Keratinocyte (primary cell): ENCODE measurements at regions not wholly inside any gene's neighbourhood (a gene's known extent, or its start where the extent isn't known, plus 50 kb on each side); places are given as distances from the start of the nearest gene placed in this dataset.

Source experiments
- DNase-seq: peaks from one replicate; pipeline ENCODE4 v3.0.0-alpha.2; 2011; ENCODE audit warnings: low read depth, missing footprints, low spot score
- FAIRE-seq: peaks from 2 replicates; lab custom pipeline; 2011; peaks lifted over from hg19 to GRCh38; lab: Jason Lieb, UNC
- H2AFZ ChIP-seq: 2 replicates; pipeline ENCODE4 v1.6.0; 2012; ENCODE audit warnings: low read length, control low read depth, inconsistent platforms; ENCODE audit not compliant: control insufficient read depth
- H3K27ac ChIP-seq: 2 replicates; pipeline ENCODE4 v1.5.1; 2011; ENCODE audit warnings: low read length; ENCODE audit not compliant: control insufficient read depth, insufficient read depth
- H3K27me3 ChIP-seq: 3 replicates; pipeline ENCODE4 v1.6.0; 2011; ENCODE audit warnings: low read length; ENCODE audit not compliant: control insufficient read depth, insufficient read depth; ENCODE audit errors: extremely low read depth
- H3K36me3 ChIP-seq, 2 experiments: 2 replicates in 1 of 2; 3 replicates in 1 of 2; pipeline ENCODE4 v1.5.1; 2011; ENCODE audit warnings: low read length in 2 of 2, mild to moderate bottlenecking in 1 of 2; ENCODE audit not compliant: control insufficient read depth in 2 of 2, insufficient read depth in 2 of 2; ENCODE audit errors: extremely low read depth in 1 of 2
- H3K4me1 ChIP-seq: 3 replicates; pipeline ENCODE4 v1.5.1; 2011; ENCODE audit warnings: low read length; ENCODE audit not compliant: control insufficient read depth, insufficient read depth; ENCODE audit errors: extremely low read depth
- H3K4me2 ChIP-seq: 3 replicates; pipeline ENCODE4 v1.6.0; 2011; ENCODE audit warnings: low read depth, low read length; ENCODE audit not compliant: control insufficient read depth, insufficient read depth; ENCODE audit errors: extremely low read depth
- H3K4me3 ChIP-seq, 3 experiments: fragments of 200-600 bp in 1 of 3; sonication (generic) in 1 of 3; 2 replicates in 2 of 3; 3 replicates in 1 of 3; pipeline ENCODE4 v1.5.1; 2011 to 2016; ENCODE audit warnings: low read length in 3 of 3, mild to moderate bottlenecking in 3 of 3, control low read depth in 2 of 3, inconsistent platforms in 1 of 3, low read depth in 1 of 3, mixed read lengths in 1 of 3, mixed run types in 1 of 3, moderate library complexity in 1 of 3; ENCODE audit not compliant: control insufficient read depth in 2 of 3, insufficient read depth in 2 of 3; ENCODE audit errors: extremely low read depth in 1 of 3
- H3K79me2 ChIP-seq: 2 replicates; pipeline ENCODE4 v1.6.0; 2012; ENCODE audit warnings: low read length; ENCODE audit not compliant: control insufficient read depth, insufficient read depth
- H3K9ac ChIP-seq: 3 replicates; pipeline ENCODE4 v1.6.0; 2011; ENCODE audit warnings: low read length; ENCODE audit not compliant: control insufficient read depth, insufficient read depth; ENCODE audit errors: extremely low read depth
- H3K9me1 ChIP-seq: 3 replicates; pipeline ENCODE4 v1.6.0; 2011; ENCODE audit warnings: low read length; ENCODE audit not compliant: control insufficient read depth, insufficient read depth; ENCODE audit errors: extremely low read depth
- H3K9me3 ChIP-seq: 2 replicates; pipeline ENCODE4 v1.5.1; 2012; ENCODE audit warnings: low read depth, low read length; ENCODE audit not compliant: control insufficient read depth
- H4K20me1 ChIP-seq: 3 replicates; pipeline ENCODE4 v1.6.0; 2011; ENCODE audit warnings: low read length; ENCODE audit not compliant: control insufficient read depth, insufficient read depth; ENCODE audit errors: extremely low read depth
- EZH2 ChIP-seq: IDR thresholded peaks from one replicate; pipeline ENCODE4 v1.6.1; 2012; ENCODE audit warnings: inconsistent platforms, mild to moderate bottlenecking, low read length, moderate library complexity
- dilution Hi-C: fragments of 300-500 bp; cut with MboI; formaldehyde crosslinking; loops from one replicate; pipeline ENCODE4 v1.7.0; 2020; ENCODE audit warnings: low sequenced_read_pairs; ENCODE audit not compliant: extremely low pct_ligation_motif_present
- TF ChIP-seq, protein P1 (sequence below), 3 experiments: IDR thresholded peaks in 1 of 3; conservative IDR thresholded peaks in 1 of 3; optimal IDR thresholded peaks in 1 of 3; 2 replicates in 2 of 3; 3 replicates in 1 of 3; pipeline versions ENCODE3 to v1.5.1; 2011; ENCODE audit warnings: low read length in 3 of 3, mild to moderate bottlenecking in 3 of 3, moderate library complexity in 2 of 3, control low read depth in 1 of 3, inconsistent platforms in 1 of 3; ENCODE audit not compliant: insufficient read depth in 2 of 3; ENCODE audit errors: extremely low read depth in 1 of 3

DNA sequence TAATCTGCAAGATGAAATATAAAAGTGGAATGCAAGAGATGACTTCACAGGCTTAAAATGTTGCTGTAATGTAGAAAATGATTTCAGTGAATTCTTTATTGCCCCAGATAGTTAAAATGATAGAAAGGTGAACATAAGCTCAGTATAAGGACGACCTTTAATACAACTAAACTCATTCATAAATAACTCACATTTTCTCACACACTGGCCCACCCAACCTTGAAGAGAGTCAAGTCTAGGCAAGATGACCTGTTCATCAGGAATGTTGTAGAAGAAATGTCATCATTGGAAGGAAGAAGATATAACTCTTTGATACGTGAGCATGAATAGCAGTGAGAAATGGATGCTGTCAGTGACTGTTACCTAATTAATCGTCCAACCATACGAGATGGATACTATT is 111.1 kb upstream of the SASH1 start:
- H3K27me3 ChIP-seq, result no peaks in the 10 kb centered on the region
- H3K9me3 ChIP-seq, result no peaks in the 10 kb centered on the region
- peaks cover 29% of the 10 kb centered on the region for H3K4me1 ChIP-seq
- H2AFZ ChIP-seq, result peak overlapping the region; percentile 56
- peak overlapping the region; percentile 62 for H3K4me2 ChIP-seq
- H3K4me3 ChIP-seq, result no peak overlapping the region
- no peaks in the 10 kb centered on the region for H3K9me1 ChIP-seq
- H3K79me2 ChIP-seq, result no peaks in the 10 kb centered on the region
- dilution Hi-C loops, result no loop called here
- no peak overlapping the region for H3K27ac ChIP-seq
- H3K9ac ChIP-seq, result no peak overlapping the region
- FAIRE-seq (peak; percentile 78), DNase-seq (peak; percentile 44)
- no peaks in the 10 kb centered on the region for H3K36me3 ChIP-seq
- no peaks in the 10 kb centered on the region for H4K20me1 ChIP-seq
- TF ChIP-seq EZH2, result no peak

DNA sequence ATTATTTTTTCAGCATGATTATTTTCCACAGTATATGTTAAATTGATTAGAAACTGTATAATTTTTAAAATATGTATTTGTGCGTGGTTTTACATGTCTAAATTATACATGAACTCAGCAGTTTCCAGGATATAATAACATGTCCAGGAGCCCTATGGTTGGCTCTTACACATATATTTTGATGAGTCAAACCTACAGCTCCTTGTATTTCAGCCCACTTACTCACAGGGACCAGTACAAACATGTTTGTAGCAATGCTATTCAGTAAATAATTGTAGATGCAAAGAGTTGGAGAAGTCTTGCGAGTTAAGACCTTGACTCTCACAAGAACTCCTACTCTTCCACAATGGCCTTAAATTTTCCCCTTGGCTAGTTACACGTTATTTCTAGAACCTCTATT is 107.2 kb upstream of the SASH1 start:
- Histone ChIP-seq H2AFZ (no peak overlapping the region), H3K79me2 (no peaks in the 10 kb centered on the region), H3K27ac (peak overlapping the region; percentile 82), H4K20me1 (no peaks in the 10 kb centered on the region), H3K9me3 (no peaks in the 10 kb centered on the region), H3K9ac (peak overlapping the region; percentile 31), H3K4me1 (peaks cover 39% of the 10 kb centered on the region), H3K4me2 (peak overlapping the region; percentile 75), H3K4me3 (peak overlapping the region in 1 of 3 experiments; percentile 51), H3K9me1 (no peaks in the 10 kb centered on the region), H3K27me3 (no peaks in the 10 kb centered on the region), H3K36me3 (no peaks in the 10 kb centered on the region)
- FAIRE-seq, result peak; percentile 90
- TF ChIP-seq, protein P1, sequence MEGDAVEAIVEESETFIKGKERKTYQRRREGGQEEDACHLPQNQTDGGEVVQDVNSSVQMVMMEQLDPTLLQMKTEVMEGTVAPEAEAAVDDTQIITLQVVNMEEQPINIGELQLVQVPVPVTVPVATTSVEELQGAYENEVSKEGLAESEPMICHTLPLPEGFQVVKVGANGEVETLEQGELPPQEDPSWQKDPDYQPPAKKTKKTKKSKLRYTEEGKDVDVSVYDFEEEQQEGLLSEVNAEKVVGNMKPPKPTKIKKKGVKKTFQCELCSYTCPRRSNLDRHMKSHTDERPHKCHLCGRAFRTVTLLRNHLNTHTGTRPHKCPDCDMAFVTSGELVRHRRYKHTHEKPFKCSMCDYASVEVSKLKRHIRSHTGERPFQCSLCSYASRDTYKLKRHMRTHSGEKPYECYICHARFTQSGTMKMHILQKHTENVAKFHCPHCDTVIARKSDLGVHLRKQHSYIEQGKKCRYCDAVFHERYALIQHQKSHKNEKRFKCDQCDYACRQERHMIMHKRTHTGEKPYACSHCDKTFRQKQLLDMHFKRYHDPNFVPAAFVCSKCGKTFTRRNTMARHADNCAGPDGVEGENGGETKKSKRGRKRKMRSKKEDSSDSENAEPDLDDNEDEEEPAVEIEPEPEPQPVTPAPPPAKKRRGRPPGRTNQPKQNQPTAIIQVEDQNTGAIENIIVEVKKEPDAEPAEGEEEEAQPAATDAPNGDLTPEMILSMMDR (optimal IDR thresholded peaks at IDR 0.05 in 1 of 3, IDR thresholded peaks at IDR 0.05 in 1 of 3, conservative IDR thresholded peaks at IDR 0.05 in 1 of 3; ENCODE audit: extremely low read depth in 1 of 3, insufficient read depth in 2 of 3, low read length in 3 of 3), result no peak
- no peak for TF ChIP-seq EZH2
- peak; percentile 72 for DNase-seq
- dilution Hi-C loops, result no loop called here

DNA sequence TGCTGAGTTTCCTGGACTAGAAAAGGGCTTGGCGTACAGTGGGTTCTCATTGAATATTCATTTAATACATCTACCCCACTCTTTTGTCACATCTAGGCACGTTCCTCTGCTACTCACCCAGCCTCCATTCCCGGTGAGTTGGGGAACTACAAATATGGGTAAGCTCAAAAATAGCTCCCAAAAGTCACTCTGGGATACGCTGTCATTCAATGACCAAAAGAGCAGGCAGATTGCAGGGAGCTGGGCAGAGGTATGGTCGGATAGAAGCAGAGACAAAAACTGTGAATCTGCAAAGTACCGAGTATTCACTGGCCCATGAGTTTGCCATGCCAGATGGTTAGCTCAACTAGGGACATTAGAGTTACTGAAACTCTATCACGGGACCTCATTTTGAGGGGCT is 103.9 kb upstream of the SASH1 start:
- DNase-seq, result no peak
- H3K27ac ChIP-seq, result no peak overlapping the region
- TF ChIP-seq EZH2, result no peak
- TF ChIP-seq, protein P1 (optimal IDR thresholded peaks at IDR 0.05 in 1 of 3, IDR thresholded peaks at IDR 0.05 in 1 of 3, conservative IDR thresholded peaks at IDR 0.05 in 1 of 3; ENCODE audit: extremely low read depth in 1 of 3, insufficient read depth in 2 of 3, low read length in 3 of 3), result no peak
- no peaks in the 10 kb centered on the region for H3K79me2 ChIP-seq
- no peak overlapping the region for H3K4me2 ChIP-seq
- no peaks in the 10 kb centered on the region for H3K9me1 ChIP-seq
- H3K4me1 ChIP-seq, result peaks cover 22% of the 10 kb centered on the region
- no peaks in the 10 kb centered on the region for H4K20me1 ChIP-seq
- dilution Hi-C loops, result no loop called here
- no peaks in the 10 kb centered on the region for H3K27me3 ChIP-seq
- no peak overlapping the region for H2AFZ ChIP-seq
- no peak for FAIRE-seq
- no peaks in the 10 kb centered on the region for H3K36me3 ChIP-seq
- no peak overlapping the region for H3K4me3 ChIP-seq
- no peaks in the 10 kb centered on the region for H3K9me3 ChIP-seq
- H3K9ac ChIP-seq, result no peak overlapping the region
